Common myeloid progenitor, CD34-positive (primary cell): ENCODE measurements at regions not wholly inside any gene's neighbourhood (a gene's known extent, or its start where the extent isn't known, plus 50 kb on each side); places are given as distances from the start of the nearest gene placed in this dataset.

Experiments used
- CTCF ChIA-PET: fragments of 350-600 bp; sonication (Branson Sonifier 250); formaldehyde crosslinking; loops from one replicate; lab custom pipeline; 2021; ENCODE audit warnings: antibody characterized with exemption; lab: Charles Lee
- POLR2A ChIA-PET: fragments of 350-600 bp; sonication (Branson Sonifier 250); formaldehyde crosslinking; loops from one replicate; lab custom pipeline; 2021; ENCODE audit warnings: antibody characterized with exemption; lab: Charles Lee
- DNase-seq, 3 donors: peaks; one replicate each; pipeline versions ENCODE4 v3.0.0 to v3.0.0-alpha.2; 2013
- H3K27ac ChIP-seq, 2 experiments: 1 replicate in 1 of 2; 2 replicates in 1 of 2; pipeline ENCODE4 v1.7.0; 2013; ENCODE audit warnings: inconsistent platforms in 2 of 2, low read length in 2 of 2, mild to moderate bottlenecking in 2 of 2, low read depth in 1 of 2, moderate library complexity in 1 of 2; ENCODE audit not compliant: severe bottlenecking in 2 of 2, insufficient read depth in 1 of 2, poor library complexity in 1 of 2
- H3K27me3 ChIP-seq, 5 experiments: replicated peaks in 2 of 5; 1 replicate in 3 of 5; 2 replicates in 2 of 5; pipeline versions ENCODE4 v1.6.1 to v1.7.0; 2013; ENCODE audit warnings: low read length in 4 of 5, mild to moderate bottlenecking in 2 of 5, moderate library complexity in 2 of 5, inconsistent platforms in 1 of 5; ENCODE audit not compliant: insufficient read depth in 5 of 5, control insufficient read depth in 4 of 5
- H3K36me3 ChIP-seq, 4 experiments: 1 replicate in 2 of 4; 2 replicates in 2 of 4; pipeline versions ENCODE4 v1.6.1 to v1.7.0; 2013; ENCODE audit warnings: low read length in 3 of 4, control low read depth in 1 of 4, mild to moderate bottlenecking in 1 of 4; ENCODE audit not compliant: control insufficient read depth in 4 of 4, insufficient read depth in 4 of 4
- H3K4me1 ChIP-seq, 4 experiments: 1 replicate in 3 of 4; 2 replicates in 1 of 4; pipeline versions ENCODE4 v1.6.1 to v1.7.1; 2013; ENCODE audit warnings: low read length in 3 of 4, mild to moderate bottlenecking in 3 of 4, control low read depth in 1 of 4, inconsistent platforms in 1 of 4, moderate library complexity in 1 of 4; ENCODE audit not compliant: control insufficient read depth in 4 of 4, insufficient read depth in 4 of 4; ENCODE audit errors: control extremely low read depth in 1 of 4
- H3K4me3 ChIP-seq, 7 experiments: 1 replicate in 4 of 7; 2 replicates in 3 of 7; pipeline versions ENCODE4 v1.5.1 to v1.7.0; 2013; ENCODE audit warnings: mild to moderate bottlenecking in 7 of 7, low read length in 6 of 7, moderate library complexity in 6 of 7, inconsistent platforms in 2 of 7, low read depth in 2 of 7, control low read depth in 1 of 7; ENCODE audit not compliant: insufficient read depth in 4 of 7, control insufficient read depth in 1 of 7; ENCODE audit errors: extremely low read depth in 1 of 7
- H3K9me3 ChIP-seq, 5 experiments: 1 replicate in 4 of 5; 2 replicates in 1 of 5; pipeline versions ENCODE4 v1.6.1 to v1.7.1; 2013; ENCODE audit warnings: low read length in 4 of 5, mild to moderate bottlenecking in 2 of 5, inconsistent platforms in 1 of 5, low read depth in 1 of 5, moderate library complexity in 1 of 5; ENCODE audit not compliant: control insufficient read depth in 4 of 5, insufficient read depth in 2 of 5; ENCODE audit errors: control extremely low read depth in 1 of 5
- WGBS: methylation state at CpG from one replicate; pipeline ENCODE4 v1.1.5; 2013; ENCODE audit not compliant: insufficient coverage; 5-methylcytosine and 5-hydroxymethylcytosine counted together

DNA sequence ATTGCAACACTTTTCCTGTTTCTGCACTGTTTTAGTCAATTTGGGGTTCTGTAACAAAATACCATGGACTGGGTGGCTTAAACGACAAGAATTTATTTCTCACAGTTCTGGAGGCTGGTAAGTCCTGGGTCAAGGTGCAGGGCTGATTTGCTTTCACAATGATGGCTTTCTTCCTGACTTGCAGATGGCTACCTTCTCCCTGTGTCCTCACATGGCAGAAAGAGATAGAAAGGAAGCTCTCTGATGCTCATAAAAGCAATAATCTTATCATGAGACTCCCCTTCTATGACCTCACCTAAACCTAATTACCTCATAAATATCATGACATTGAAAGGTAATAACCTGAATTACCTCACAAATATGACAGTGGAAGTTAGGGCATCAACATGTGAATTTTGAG is 511.5 kb upstream of the CITED2 start:
- no peaks in the 10 kb centered on the region for H3K27me3 ChIP-seq
- CTCF ChIA-PET, result no interaction called here
- WGBS, result 75% methylated on average over 1 of the region's 1 CpG
- peaks cover 4 to 26% (median 10%) of the 10 kb centered on the region in 4 experiments for H3K4me1 ChIP-seq
- no peak overlapping the region for H3K27ac ChIP-seq
- no peak overlapping the region for H3K4me3 ChIP-seq
- DNase-seq, result no peak
- no peaks in the 10 kb centered on the region for H3K9me3 ChIP-seq
- POLR2A ChIA-PET, result interaction anchor here (0.7 kb wide), 1 partner anchor 512 kb away, joined by 3 read pairs; no protein-coding TSS in a partner anchor
- H3K36me3 ChIP-seq, result no peaks in the 10 kb centered on the region

DNA sequence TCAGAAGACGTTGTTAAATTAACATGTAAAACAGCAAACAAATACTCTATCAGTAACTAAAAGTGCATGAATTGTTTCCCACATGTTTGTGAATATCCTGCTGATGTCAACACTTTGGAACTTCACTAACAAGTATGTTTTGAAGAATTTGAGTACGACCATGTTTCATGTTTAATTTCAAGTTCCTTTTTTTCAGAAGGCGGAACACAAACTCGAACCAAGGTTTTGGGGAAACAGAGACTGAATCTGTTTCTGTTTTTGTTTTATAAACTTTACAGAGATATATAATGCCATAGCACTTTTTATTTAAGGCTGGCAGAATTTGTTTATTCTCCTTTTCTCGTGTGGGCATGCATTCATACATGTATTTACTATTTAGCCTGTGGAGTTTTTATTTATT is 509.3 kb upstream of the CITED2 start:
- Histone ChIP-seq H3K9me3 (no peaks in the 10 kb centered on the region), H3K27ac (no peak overlapping the region)
- CTCF ChIA-PET, result interaction anchor here (1.3 kb wide), 1 partner anchor 11 kb away, joined by 5 read pairs; no protein-coding TSS in a partner anchor

DNA sequence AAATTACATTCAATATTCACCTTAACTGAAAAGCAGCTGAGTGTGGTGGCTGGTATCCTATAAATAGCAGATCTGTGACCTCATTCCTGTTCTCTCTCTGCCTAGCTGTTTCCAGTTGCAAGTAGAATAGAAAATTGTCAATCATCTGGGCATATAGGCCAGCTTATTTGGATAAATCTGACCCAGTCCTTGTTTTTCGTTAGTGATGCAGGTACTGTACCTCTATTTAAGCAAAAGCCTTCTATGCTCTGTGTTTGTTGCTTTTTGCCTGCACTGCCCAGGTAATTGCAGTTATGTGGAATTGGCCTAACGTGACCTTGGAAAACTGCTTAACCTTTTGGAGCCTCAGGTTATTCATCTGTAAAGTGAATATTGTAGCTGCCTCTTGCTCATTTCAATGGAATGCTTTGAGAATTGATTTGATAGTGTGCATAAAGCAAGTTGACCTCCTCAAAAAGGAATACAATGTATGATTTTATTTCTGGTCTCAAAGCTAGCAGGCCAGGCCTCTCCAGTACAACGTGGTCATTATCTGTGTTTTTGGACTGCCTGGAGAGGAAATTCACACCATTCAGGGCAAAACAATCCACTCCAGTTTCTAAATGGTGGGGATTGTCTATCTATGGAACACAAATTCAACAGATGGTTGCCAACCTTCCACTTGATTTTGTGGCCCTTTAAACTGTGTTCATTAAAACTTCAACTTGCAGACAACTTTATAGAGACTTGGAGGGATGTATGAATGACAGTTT is 508.7 kb upstream of the CITED2 start:
- CTCF ChIA-PET, result interaction anchor here (1.3 to 1.5 kb wide), 2 partner anchors 11 to 17 kb away, joined by 5 read pairs; no protein-coding TSS in a partner anchor
- WGBS, result 75% methylated on average over 2 of the region's 3 CpGs

More for the DNA sequence above, 509.3 kb upstream of the CITED2 start:
- no peak overlapping the region for H3K4me3 ChIP-seq
- H3K27me3 ChIP-seq, result no peaks in the 10 kb centered on the region
- H3K36me3 ChIP-seq, result no peaks in the 10 kb centered on the region
- 88% methylated on average over 2 of the region's 5 CpGs for WGBS
- H3K4me1 ChIP-seq, result peaks cover 4 to 26% (median 10%) of the 10 kb centered on the region in 4 experiments
- POLR2A ChIA-PET, result no interaction called here
- DNase-seq, result peak in 1 of 3 donors; percentile 2

DNA sequence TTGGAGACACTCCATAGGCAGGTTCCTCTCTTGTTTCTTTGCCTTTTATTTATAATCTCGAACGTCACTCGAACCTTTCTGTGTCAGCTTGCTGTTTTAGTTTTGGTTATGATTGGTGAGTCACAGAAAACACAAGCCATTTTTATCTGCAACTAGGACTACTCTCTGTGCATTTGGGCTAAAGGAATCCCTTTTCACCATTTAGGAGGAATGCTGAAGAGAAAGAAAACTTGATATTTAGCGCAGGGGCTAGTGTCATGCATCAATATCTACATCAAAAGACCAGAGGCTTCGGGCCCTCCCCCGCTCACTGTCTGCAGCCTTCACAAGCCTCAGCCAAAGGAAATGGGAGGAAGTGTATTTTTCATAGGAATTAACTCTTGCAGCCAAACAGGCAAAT is 507.8 kb upstream of the CITED2 start:
- DNase-seq, result peak in 2 of 3 donors; percentile 24 to 32
- POLR2A ChIA-PET, result no interaction called here
- no peaks in the 10 kb centered on the region for H3K9me3 ChIP-seq

More for the DNA sequence above, 508.7 kb upstream of the CITED2 start:
- peak in 2 of 3 donors; percentile 14 to 23 for DNase-seq
- Histone ChIP-seq H3K9me3 (no peaks in the 10 kb centered on the region), H3K36me3 (no peaks in the 10 kb centered on the region), H3K27me3 (no peaks in the 10 kb centered on the region), H3K4me1 (peaks cover 4 to 26% (median 10%) of the 10 kb centered on the region in 4 experiments), H3K4me3 (no peak overlapping the region), H3K27ac (no peak overlapping the region)
- POLR2A ChIA-PET, result no interaction called here

DNA sequence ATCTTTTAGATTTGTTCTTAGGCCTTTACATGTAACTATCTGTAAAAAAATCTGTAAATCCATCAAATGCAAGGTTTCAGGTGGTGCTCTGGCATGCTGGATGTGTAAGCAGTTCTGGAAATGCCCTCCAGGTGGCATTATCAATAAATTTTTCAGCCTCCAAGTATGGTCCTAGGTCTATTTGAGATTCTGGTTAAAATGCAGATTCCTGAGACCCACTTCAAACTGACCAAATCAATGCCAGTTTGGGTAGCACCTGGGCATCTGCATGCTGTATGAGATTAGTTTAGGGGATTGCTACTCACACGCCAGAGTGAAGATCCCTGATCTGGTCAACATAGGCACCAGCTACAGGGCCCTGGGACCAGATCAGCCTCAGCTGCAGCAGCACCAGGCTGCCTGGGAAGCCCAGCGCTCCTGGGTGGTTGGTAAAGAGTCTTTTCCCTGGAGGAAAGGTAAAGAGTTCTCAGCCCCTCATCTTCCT is 507.3 kb upstream of the CITED2 start:
- ChIA-PET POLR2A (no interaction called here), CTCF (interaction anchor here (0.6 to 0.7 kb wide), 2 partner anchors 27 to 512 kb away, joined by 3 read pairs; no protein-coding TSS in a partner anchor)
- 100% methylated on average over 2 of the region's 2 CpGs for WGBS
- Histone ChIP-seq H3K36me3 (no peaks in the 10 kb centered on the region), H3K4me3 (no peak overlapping the region), H3K27ac (no peak overlapping the region), H3K9me3 (no peaks in the 10 kb centered on the region), H3K4me1 (peaks cover 4 to 26% (median 10%) of the 10 kb centered on the region in 4 experiments), H3K27me3 (no peaks in the 10 kb centered on the region)
- DNase-seq, result peak; percentile 24 to 56 (median 46)

More for the DNA sequence above, 507.8 kb upstream of the CITED2 start:
- WGBS, result 10% methylated on average over 2 of the region's 6 CpGs
- Histone ChIP-seq H3K4me1 (peaks cover 4 to 26% (median 10%) of the 10 kb centered on the region in 4 experiments), H3K27me3 (no peaks in the 10 kb centered on the region), H3K36me3 (no peaks in the 10 kb centered on the region), H3K4me3 (no peak overlapping the region), H3K27ac (no peak overlapping the region)
- CTCF ChIA-PET, result interaction anchor here (0.6 to 1.5 kb wide), 3 partner anchors 12 to 513 kb away, joined by 3 to 5 read pairs (median 5); no protein-coding TSS in a partner anchor

DNA sequence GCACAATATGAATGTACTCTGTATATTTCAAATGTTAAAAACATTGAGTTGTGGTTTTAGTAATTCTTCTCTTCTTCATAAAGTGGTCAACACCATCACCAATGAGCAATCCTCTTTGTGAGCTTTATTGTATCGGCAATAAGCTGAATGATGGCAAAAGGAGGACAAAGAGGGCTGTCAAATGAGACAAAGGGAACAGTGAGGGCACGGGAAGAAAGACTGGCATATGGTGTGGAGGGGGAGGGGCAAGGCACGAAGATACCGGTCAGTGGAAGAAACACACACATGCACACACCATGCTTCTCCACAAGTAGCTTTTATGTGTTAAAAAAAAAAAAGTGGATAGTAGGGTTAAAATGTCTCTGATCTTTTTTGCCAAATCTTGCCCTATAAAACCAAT is 506.8 kb upstream of the CITED2 start:
- ChIA-PET POLR2A (no interaction called here), CTCF (interaction anchor here (0.7 to 1.6 kb wide), 3 partner anchors 9 to 892 kb away, joined by 3 read pairs; no protein-coding TSS in a partner anchor)
- no peaks in the 10 kb centered on the region for H3K36me3 ChIP-seq
- no CpG with 5 or more reads among the region's 4 CpGs for WGBS
- H3K4me3 ChIP-seq, result no peak overlapping the region
- DNase-seq, result no peak
- no peaks in the 10 kb centered on the region for H3K27me3 ChIP-seq
- H3K4me1 ChIP-seq, result peaks cover 4 to 26% (median 10%) of the 10 kb centered on the region in 4 experiments
- H3K27ac ChIP-seq, result no peak overlapping the region
- no peaks in the 10 kb centered on the region for H3K9me3 ChIP-seq
